Lung (tissue), 11 donors: ENCODE measurements at regions not wholly inside any gene's neighbourhood (a gene's known extent, or its start where the extent isn't known, plus 50 kb on each side); places are given as distances from the start of the nearest gene placed in this dataset.

Source experiments
- ATAC-seq: fragments of 200-7000 bp; cut with Tn5 transposase; one replicate; pipeline ENCODE4 v1.9.1; 2020; ENCODE audit warnings: moderate number of reproducible peaks; ENCODE audit not compliant: insufficient read depth, low FRiP score
- DNase-seq, 3 donors: peaks; one replicate each; pipeline ENCODE4 v3.0.0-alpha.2; 2013 to 2017
- H3K27ac ChIP-seq, 2 donors: one replicate each; pipeline ENCODE4 v1.5.1; 2013; ENCODE audit warnings: mild to moderate bottlenecking in 2 of 2, moderate library complexity in 2 of 2, control low read depth in 1 of 2, inconsistent platforms in 1 of 2, low read depth in 1 of 2, low read length in 1 of 2
- H3K27me3 ChIP-seq, 3 donors: one replicate each; pipeline ENCODE4 v1.5.1; 2013; ENCODE audit warnings: low read length in 2 of 3; ENCODE audit not compliant: control insufficient read depth in 3 of 3, insufficient read depth in 3 of 3
- H3K36me3 ChIP-seq, 4 donors: one replicate each; pipeline ENCODE4 v1.5.1; 2013; ENCODE audit warnings: low read length in 4 of 4, mild to moderate bottlenecking in 1 of 4, moderate library complexity in 1 of 4; ENCODE audit not compliant: control insufficient read depth in 4 of 4, insufficient read depth in 4 of 4
- H3K4me1 ChIP-seq, 5 donors: one replicate each; pipeline ENCODE4 v1.5.1; 2013; ENCODE audit warnings: low read length in 5 of 5, mild to moderate bottlenecking in 2 of 5, moderate library complexity in 1 of 5; ENCODE audit not compliant: control insufficient read depth in 5 of 5, insufficient read depth in 5 of 5
- H3K4me3 ChIP-seq: one replicate; pipeline ENCODE4 v1.5.1; 2013; ENCODE audit warnings: mild to moderate bottlenecking, control low read depth, moderate library complexity
- H3K9ac ChIP-seq, 2 donors: one replicate each; pipeline ENCODE4 v1.5.1; 2013; ENCODE audit warnings: low read length in 2 of 2, control low read depth in 1 of 2; ENCODE audit not compliant: insufficient read depth in 1 of 2
- H3K9me3 ChIP-seq, 4 donors: one replicate each; pipeline ENCODE4 v1.5.1; 2013; ENCODE audit warnings: low read length in 3 of 4, mild to moderate bottlenecking in 1 of 4, moderate library complexity in 1 of 4; ENCODE audit not compliant: control insufficient read depth in 4 of 4, insufficient read depth in 3 of 4
- WGBS, 2 donors: extraction: QIAGEN DNeasy Blood & Tissue Kit; methylation state at CpG; one replicate each; pipeline ENCODE4 v1.1.7; 2013; 5-methylcytosine and 5-hydroxymethylcytosine counted together
- TF ChIP-seq, protein P1 (sequence below): IDR thresholded peaks from 2 replicates; pipeline ENCODE4 v1.5.1; 2012; ENCODE audit warnings: mild to moderate bottlenecking; ENCODE audit errors: control extremely low read depth, extremely low read depth
- donor health status: control.
- donor health status: control.
- donor health status: Bipolar disorder and iron deficiency.
- donor health status: healthy.
- donor health status: DM: yes; HTN: yes; CAD: no.

DNA sequence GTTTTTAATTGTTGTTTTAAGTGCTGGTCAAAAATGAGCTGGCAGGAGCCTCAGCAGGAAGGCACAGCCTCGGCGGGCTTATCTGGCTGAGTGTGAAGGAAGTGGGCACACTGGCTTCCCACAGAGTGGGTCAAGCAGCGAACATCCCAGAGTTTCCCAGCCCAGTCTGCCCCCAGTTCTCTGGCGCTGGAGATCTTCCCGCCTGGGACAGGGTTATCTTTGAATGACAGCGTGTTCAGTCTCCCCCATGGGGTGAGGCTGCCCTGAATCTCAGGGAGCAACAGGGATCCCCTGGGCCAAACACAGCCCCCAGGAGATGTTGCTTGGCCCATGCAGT lies 122.2 kb upstream of the PTPN1 start:
- DNase-seq (no peak), ATAC-seq (no peak)
- Histone ChIP-seq H3K9ac (no peak overlapping the region), H3K36me3 (no peaks in the 10 kb centered on the region), H3K27ac (no peak overlapping the region), H3K9me3 (no peaks in the 10 kb centered on the region), H3K4me3 (no peak overlapping the region), H3K4me1 (peaks cover 0 to 39% (median 12%) of the 10 kb centered on the region in 5 donors), H3K27me3 (no peaks in the 10 kb centered on the region)
- TF ChIP-seq, protein P1, sequence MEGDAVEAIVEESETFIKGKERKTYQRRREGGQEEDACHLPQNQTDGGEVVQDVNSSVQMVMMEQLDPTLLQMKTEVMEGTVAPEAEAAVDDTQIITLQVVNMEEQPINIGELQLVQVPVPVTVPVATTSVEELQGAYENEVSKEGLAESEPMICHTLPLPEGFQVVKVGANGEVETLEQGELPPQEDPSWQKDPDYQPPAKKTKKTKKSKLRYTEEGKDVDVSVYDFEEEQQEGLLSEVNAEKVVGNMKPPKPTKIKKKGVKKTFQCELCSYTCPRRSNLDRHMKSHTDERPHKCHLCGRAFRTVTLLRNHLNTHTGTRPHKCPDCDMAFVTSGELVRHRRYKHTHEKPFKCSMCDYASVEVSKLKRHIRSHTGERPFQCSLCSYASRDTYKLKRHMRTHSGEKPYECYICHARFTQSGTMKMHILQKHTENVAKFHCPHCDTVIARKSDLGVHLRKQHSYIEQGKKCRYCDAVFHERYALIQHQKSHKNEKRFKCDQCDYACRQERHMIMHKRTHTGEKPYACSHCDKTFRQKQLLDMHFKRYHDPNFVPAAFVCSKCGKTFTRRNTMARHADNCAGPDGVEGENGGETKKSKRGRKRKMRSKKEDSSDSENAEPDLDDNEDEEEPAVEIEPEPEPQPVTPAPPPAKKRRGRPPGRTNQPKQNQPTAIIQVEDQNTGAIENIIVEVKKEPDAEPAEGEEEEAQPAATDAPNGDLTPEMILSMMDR, result no peak
- 25 to 45% methylated on average over 6 of the region's 6 CpGs for WGBS, 2 donors

GRCh38 chr20:50388733-50389437 lies 121.3 kb upstream of the PTPN1 start:
- Histone ChIP-seq H3K27ac (peak overlapping the region in 1 of 2 donors; percentile 86), H3K4me3 (no peak overlapping the region), H3K9ac (no peak overlapping the region), H3K36me3 (no peaks in the 10 kb centered on the region), H3K9me3 (no peaks in the 10 kb centered on the region), H3K4me1 (peaks cover 0 to 30% (median 9%) of the 10 kb centered on the region in 5 donors), H3K27me3 (no peaks in the 10 kb centered on the region)
- TF ChIP-seq, protein P1, result no peak
- DNase-seq (no peak), ATAC-seq (no peak)
- 74 to 83% methylated on average over 12 of the region's 12 CpGs for WGBS, 2 donors

DNA sequence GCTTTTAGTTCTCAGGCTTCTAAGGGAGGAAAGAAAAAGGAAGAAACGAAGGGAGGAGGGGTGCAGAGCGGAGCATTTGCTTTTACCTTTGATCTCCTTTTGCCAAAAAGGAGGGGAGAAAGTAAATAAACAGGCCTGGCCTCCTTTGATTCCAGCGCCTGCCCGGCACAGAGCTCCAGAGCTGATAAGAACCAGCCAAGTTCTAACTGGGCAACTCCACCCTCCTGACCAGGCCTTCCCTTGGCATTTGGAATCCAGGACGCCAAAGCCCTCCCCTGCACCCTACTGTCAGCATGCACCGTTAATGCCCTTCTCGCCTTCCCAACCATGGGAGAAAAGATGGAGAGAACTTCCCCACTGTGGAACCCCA lies 120.8 kb upstream of the PTPN1 start:
- Histone ChIP-seq H3K27ac (peak overlapping the region; percentile 8 to 86), H3K4me3 (no peak overlapping the region), H3K9ac (no peak overlapping the region), H3K27me3 (no peaks in the 10 kb centered on the region), H3K4me1 (peaks cover 0 to 29% (median 10%) of the 10 kb centered on the region in 5 donors), H3K9me3 (no peaks in the 10 kb centered on the region), H3K36me3 (no peaks in the 10 kb centered on the region)
- TF ChIP-seq, protein P1, result no peak
- peak in 2 of 3 donors; percentile 49 to 51 for DNase-seq
- WGBS, 2 donors, result 39 to 63% methylated on average over 7 of the region's 7 CpGs
- ATAC-seq, result no peak
